ENCODE measurements at regions not wholly inside any gene's neighbourhood (a gene's known extent, or its start where the extent isn't known, plus 50 kb on each side); places are given as distances from the start of the nearest gene placed in this dataset.

GRCh38 chr1:188715566-188715965 is 1762.1 kb downstream of the BRINP3 start:
- Histone ChIP-seq H3K4me1 (ENCODE audit: control insufficient read depth in 4 of 4, insufficient read depth in 4 of 4, low read length in 3 of 4) (no peaks in the 10 kb centered on the region), H3K27me3 (ENCODE audit: control insufficient read depth in 4 of 4, insufficient read depth in 4 of 4, low read length in 3 of 4) (no peaks in the 10 kb centered on the region), H3K36me3 (ENCODE audit: control insufficient read depth in 4 of 4, insufficient read depth in 3 of 4, low read depth in 1 of 4, low read length in 3 of 4) (no peaks in the 10 kb centered on the region), H3K9ac (ENCODE audit: low read depth in 1 of 2, low read length in 2 of 2) (no peak overlapping the region), H3K4me3 (ENCODE audit: low read depth in 1 of 3, low read length in 3 of 3) (no peak overlapping the region), H3K9me3 (ENCODE audit: control insufficient read depth in 4 of 4, low read length in 3 of 4) (no peaks in the 10 kb centered on the region), H3K27ac (ENCODE audit: low read depth in 1 of 2, low read length in 2 of 2) (no peak overlapping the region)
- WGBS = 55% methylated on average over 1 of the region's 1 CpG
- no peak for TF ChIP-seq TAF1 (conservative IDR thresholded peaks at IDR 0.05)
- TF ChIP-seq, protein P1, sequence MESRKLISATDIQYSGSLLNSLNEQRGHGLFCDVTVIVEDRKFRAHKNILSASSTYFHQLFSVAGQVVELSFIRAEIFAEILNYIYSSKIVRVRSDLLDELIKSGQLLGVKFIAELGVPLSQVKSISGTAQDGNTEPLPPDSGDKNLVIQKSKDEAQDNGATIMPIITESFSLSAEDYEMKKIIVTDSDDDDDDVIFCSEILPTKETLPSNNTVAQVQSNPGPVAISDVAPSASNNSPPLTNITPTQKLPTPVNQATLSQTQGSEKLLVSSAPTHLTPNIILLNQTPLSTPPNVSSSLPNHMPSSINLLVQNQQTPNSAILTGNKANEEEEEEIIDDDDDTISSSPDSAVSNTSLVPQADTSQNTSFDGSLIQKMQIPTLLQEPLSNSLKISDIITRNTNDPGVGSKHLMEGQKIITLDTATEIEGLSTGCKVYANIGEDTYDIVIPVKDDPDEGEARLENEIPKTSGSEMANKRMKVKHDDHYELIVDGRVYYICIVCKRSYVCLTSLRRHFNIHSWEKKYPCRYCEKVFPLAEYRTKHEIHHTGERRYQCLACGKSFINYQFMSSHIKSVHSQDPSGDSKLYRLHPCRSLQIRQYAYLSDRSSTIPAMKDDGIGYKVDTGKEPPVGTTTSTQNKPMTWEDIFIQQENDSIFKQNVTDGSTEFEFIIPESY (IDR thresholded peaks at IDR 0.05) = no peak
- TF ChIP-seq SP1 (IDR thresholded peaks at IDR 0.05) = no peak
- TF ChIP-seq RAD21 (IDR thresholded peaks at IDR 0.05) = no peak
- TF ChIP-seq HNF4G (IDR thresholded peaks at IDR 0.05) = no peak
- no peak for TF ChIP-seq RXRA (IDR thresholded peaks at IDR 0.05)
- TF ChIP-seq GABPA (IDR thresholded peaks at IDR 0.05 in 1 of 2, conservative IDR thresholded peaks at IDR 0.05 in 1 of 2) = no peak
- no peak for TF ChIP-seq FOXA1 (IDR thresholded peaks at IDR 0.05)
- no peak for TF ChIP-seq NR2F2 (IDR thresholded peaks at IDR 0.05)
- TF ChIP-seq FOXA2 (IDR thresholded peaks at IDR 0.05) = no peak
- no peak for TF ChIP-seq MAX (IDR thresholded peaks at IDR 0.05)
- no peak for TF ChIP-seq JUND (IDR thresholded peaks at IDR 0.05)
- TF ChIP-seq HNF4A (conservative IDR thresholded peaks at IDR 0.05) = no peak
- no peak for DNase-seq (ENCODE audit: low spot score)

DNA sequence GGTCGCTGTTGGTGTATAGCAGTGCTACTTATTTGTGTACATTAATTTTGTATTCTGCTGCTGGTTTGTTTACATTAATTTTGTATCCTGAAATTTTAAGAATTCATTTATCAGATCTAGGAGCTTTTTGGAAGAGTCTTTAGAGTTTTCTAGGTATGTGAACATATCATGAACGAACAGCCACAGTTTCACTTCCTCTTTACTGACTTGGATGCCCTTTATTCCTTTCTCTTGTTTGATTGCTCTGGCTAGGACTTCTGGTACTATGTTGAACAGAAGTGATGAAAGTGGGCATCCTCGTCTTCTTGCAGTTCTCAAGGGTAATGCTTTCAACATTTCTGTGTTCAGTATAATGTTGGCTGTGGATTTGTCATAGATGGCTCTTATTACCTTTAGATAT is 1757.9 kb downstream of the BRINP3 start:
- TF ChIP-seq YY1 (IDR thresholded peaks at IDR 0.05) (no peak), FOXA1 (IDR thresholded peaks at IDR 0.05) (no peak), EGR1 (IDR thresholded peaks at IDR 0.05; ENCODE audit: low read depth in 2 of 2) (no peak), ATF3 (IDR thresholded peaks at IDR 0.05) (no peak), HNF4A (conservative IDR thresholded peaks at IDR 0.05) (no peak), SP1 (IDR thresholded peaks at IDR 0.05) (no peak), NR2F2 (IDR thresholded peaks at IDR 0.05) (no peak), JUND (IDR thresholded peaks at IDR 0.05) (no peak), CTCF (IDR thresholded peaks at IDR 0.05; ENCODE audit: low read depth, low read length, missing input control) (no peak), RXRA (IDR thresholded peaks at IDR 0.05) (no peak), FOXA2 (IDR thresholded peaks at IDR 0.05) (no peak), GABPA (IDR thresholded peaks at IDR 0.05 in 1 of 2, conservative IDR thresholded peaks at IDR 0.05 in 1 of 2) (no peak), MAX (IDR thresholded peaks at IDR 0.05) (no peak), TAF1 (conservative IDR thresholded peaks at IDR 0.05) (no peak), HNF4G (IDR thresholded peaks at IDR 0.05) (no peak), RAD21 (IDR thresholded peaks at IDR 0.05) (no peak)
- TF ChIP-seq, protein P2, sequence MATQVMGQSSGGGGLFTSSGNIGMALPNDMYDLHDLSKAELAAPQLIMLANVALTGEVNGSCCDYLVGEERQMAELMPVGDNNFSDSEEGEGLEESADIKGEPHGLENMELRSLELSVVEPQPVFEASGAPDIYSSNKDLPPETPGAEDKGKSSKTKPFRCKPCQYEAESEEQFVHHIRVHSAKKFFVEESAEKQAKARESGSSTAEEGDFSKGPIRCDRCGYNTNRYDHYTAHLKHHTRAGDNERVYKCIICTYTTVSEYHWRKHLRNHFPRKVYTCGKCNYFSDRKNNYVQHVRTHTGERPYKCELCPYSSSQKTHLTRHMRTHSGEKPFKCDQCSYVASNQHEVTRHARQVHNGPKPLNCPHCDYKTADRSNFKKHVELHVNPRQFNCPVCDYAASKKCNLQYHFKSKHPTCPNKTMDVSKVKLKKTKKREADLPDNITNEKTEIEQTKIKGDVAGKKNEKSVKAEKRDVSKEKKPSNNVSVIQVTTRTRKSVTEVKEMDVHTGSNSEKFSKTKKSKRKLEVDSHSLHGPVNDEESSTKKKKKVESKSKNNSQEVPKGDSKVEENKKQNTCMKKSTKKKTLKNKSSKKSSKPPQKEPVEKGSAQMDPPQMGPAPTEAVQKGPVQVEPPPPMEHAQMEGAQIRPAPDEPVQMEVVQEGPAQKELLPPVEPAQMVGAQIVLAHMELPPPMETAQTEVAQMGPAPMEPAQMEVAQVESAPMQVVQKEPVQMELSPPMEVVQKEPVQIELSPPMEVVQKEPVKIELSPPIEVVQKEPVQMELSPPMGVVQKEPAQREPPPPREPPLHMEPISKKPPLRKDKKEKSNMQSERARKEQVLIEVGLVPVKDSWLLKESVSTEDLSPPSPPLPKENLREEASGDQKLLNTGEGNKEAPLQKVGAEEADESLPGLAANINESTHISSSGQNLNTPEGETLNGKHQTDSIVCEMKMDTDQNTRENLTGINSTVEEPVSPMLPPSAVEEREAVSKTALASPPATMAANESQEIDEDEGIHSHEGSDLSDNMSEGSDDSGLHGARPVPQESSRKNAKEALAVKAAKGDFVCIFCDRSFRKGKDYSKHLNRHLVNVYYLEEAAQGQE (IDR thresholded peaks at IDR 0.05) = no peak
- TF ChIP-seq, protein P1 (IDR thresholded peaks at IDR 0.05) = no peak

More for the DNA sequence above, 1757.9 kb downstream of the BRINP3 start:
- DNase-seq (ENCODE audit: low spot score) = no peak
- Histone ChIP-seq H3K36me3 (ENCODE audit: control insufficient read depth in 4 of 4, insufficient read depth in 3 of 4, low read depth in 1 of 4, low read length in 3 of 4) (no peaks in the 10 kb centered on the region), H3K9me3 (ENCODE audit: control insufficient read depth in 4 of 4, low read length in 3 of 4) (no peaks in the 10 kb centered on the region), H3K4me1 (ENCODE audit: control insufficient read depth in 4 of 4, insufficient read depth in 4 of 4, low read length in 3 of 4) (no peaks in the 10 kb centered on the region), H3K4me3 (ENCODE audit: low read depth in 1 of 3, low read length in 3 of 3) (no peak overlapping the region), H3K27me3 (ENCODE audit: control insufficient read depth in 4 of 4, insufficient read depth in 4 of 4, low read length in 3 of 4) (no peaks in the 10 kb centered on the region), H3K27ac (ENCODE audit: low read depth in 1 of 2, low read length in 2 of 2) (no peak overlapping the region), H3K9ac (ENCODE audit: low read depth in 1 of 2, low read length in 2 of 2) (no peak overlapping the region)
- WGBS = 39% methylated on average over 3 of the region's 3 CpGs

Measured in liver (tissue), 8 donors.